SU-DHL-6 (cell line): ENCODE measurements at regions not wholly inside any gene's neighbourhood (a gene's known extent, or its start where the extent isn't known, plus 50 kb on each side); places are given as distances from the start of the nearest gene placed in this dataset.

Experiments used
- H2AFZ ChIP-seq: fragments of 200-600 bp; sonication (generic); 2 replicates; pipeline ENCODE4 v1.6.1; 2014; ENCODE audit warnings: low read depth, mild to moderate bottlenecking, moderate library complexity, mixed read lengths, antibody characterized with exemption, low read length; ENCODE audit not compliant: severe bottlenecking
- H3F3A ChIP-seq: fragments of 200-600 bp; shearing (Covaris generic); 2 replicates; pipeline ENCODE4 v1.6.0; 2016; ENCODE audit warnings: antibody characterized with exemption, mild to moderate bottlenecking; ENCODE audit not compliant: insufficient read depth
- H3K27ac ChIP-seq: fragments of 200-600 bp; sonication (generic); 2 replicates; pipeline ENCODE4 v1.5.1; 2016; ENCODE audit warnings: low read depth, mild to moderate bottlenecking, low read length, moderate library complexity, mixed read lengths
- H3K27me3 ChIP-seq: fragments of 200-600 bp; sonication (generic), shearing (Covaris generic); 2 replicates; pipeline ENCODE4 v1.6.0; 2014; ENCODE audit warnings: mild to moderate bottlenecking, low read length
- H3K36me3 ChIP-seq: fragments of 200-600 bp; sonication (generic); 2 replicates; pipeline ENCODE4 v1.6.1; 2014; ENCODE audit warnings: mild to moderate bottlenecking, low read length, mixed read lengths
- H3K4me2 ChIP-seq: fragments of 300-600, 200-600 bp; shearing (Covaris generic), sonication (generic); 2 replicates; pipeline ENCODE4 v1.6.0; 2014; ENCODE audit warnings: low read length, low read depth, mild to moderate bottlenecking; ENCODE audit not compliant: poor library complexity, severe bottlenecking
- H3K4me3 ChIP-seq: fragments of 200-600 bp; sonication (generic); 2 replicates; pipeline ENCODE4 v1.5.1; 2014; ENCODE audit warnings: antibody characterized with exemption, low read length, mild to moderate bottlenecking, mixed read lengths; ENCODE audit not compliant: insufficient read depth, poor library complexity, severe bottlenecking
- H3K79me2 ChIP-seq: fragments of 200-600 bp; sonication (generic); 2 replicates; pipeline ENCODE4 v1.6.1; 2014; ENCODE audit warnings: mild to moderate bottlenecking, low read length, moderate library complexity; ENCODE audit not compliant: insufficient read depth
- H3K9ac ChIP-seq: fragments of 200-600 bp; sonication (generic); 2 replicates; pipeline ENCODE4 v1.7.0; 2014; ENCODE audit warnings: mild to moderate bottlenecking, low read length
- H3K9me2 ChIP-seq: fragments of 200-600 bp; sonication (generic); replicated peaks from 2 replicates; pipeline ENCODE4 v1.6.1; 2014; ENCODE audit warnings: low read length; ENCODE audit not compliant: insufficient read depth
- H3K9me3 ChIP-seq: fragments of 200-600 bp; sonication (generic); 2 replicates; pipeline ENCODE4 v1.6.1; 2014; ENCODE audit warnings: low read length, mixed read lengths; ENCODE audit not compliant: insufficient read depth
- H4K20me1 ChIP-seq: fragments of 200-600 bp; sonication (generic); 2 replicates; pipeline ENCODE4 v1.6.1; 2014; ENCODE audit warnings: low read depth, mild to moderate bottlenecking, antibody characterized with exemption, low read length, moderate library complexity, mixed read lengths
- EZH2phosphoT487 ChIP-seq: fragments of 200-600 bp; sonication (generic), shearing (Covaris generic); conservative IDR thresholded peaks from 2 replicates; pipeline ENCODE4 v1.6.1; 2018; ENCODE audit warnings: mild to moderate bottlenecking, antibody characterized with exemption, low read length, moderate library complexity, mixed read lengths
- TF ChIP-seq, protein P1 (sequence below): fragments of 200-600 bp; sonication (generic); IDR thresholded peaks from one replicate; pipeline ENCODE4 v1.5.1; 2017; ENCODE audit warnings: antibody characterized with exemption, mild to moderate bottlenecking, low read length, moderate library complexity; ENCODE audit not compliant: insufficient read depth, poor library complexity, severe bottlenecking

DNA sequence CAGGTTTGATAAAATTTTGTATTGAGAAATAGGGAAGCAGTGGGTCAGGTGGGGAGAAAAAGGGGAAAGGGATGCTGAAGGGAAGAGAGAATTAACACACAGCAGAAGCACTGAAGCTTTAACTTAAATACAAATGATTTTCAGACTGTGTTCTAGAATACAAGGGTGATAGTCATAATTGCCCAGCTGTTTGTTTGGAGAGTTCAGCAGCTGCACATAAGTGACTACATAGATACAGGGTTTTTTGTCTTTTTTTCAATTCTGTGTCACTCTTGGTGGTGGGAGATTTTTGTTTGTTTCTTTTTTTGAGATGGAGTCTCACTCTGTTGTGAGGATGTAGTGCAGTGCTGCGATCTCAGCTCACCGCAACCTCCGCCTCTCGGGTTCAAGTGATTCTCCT is 590.4 kb upstream of the SEMA6A start:
- H3K9me3 ChIP-seq = no peaks in the 10 kb centered on the region
- no peaks in the 10 kb centered on the region for H4K20me1 ChIP-seq
- H3K36me3 ChIP-seq = no peaks in the 10 kb centered on the region
- no peaks in the 10 kb centered on the region for H3K9me2 ChIP-seq
- H3K9ac ChIP-seq = no peak overlapping the region
- H3K4me3 ChIP-seq = no peak overlapping the region
- no peak overlapping the region for H3K4me2 ChIP-seq
- H3F3A ChIP-seq = no peaks in the 10 kb centered on the region
- TF ChIP-seq, protein P1, sequence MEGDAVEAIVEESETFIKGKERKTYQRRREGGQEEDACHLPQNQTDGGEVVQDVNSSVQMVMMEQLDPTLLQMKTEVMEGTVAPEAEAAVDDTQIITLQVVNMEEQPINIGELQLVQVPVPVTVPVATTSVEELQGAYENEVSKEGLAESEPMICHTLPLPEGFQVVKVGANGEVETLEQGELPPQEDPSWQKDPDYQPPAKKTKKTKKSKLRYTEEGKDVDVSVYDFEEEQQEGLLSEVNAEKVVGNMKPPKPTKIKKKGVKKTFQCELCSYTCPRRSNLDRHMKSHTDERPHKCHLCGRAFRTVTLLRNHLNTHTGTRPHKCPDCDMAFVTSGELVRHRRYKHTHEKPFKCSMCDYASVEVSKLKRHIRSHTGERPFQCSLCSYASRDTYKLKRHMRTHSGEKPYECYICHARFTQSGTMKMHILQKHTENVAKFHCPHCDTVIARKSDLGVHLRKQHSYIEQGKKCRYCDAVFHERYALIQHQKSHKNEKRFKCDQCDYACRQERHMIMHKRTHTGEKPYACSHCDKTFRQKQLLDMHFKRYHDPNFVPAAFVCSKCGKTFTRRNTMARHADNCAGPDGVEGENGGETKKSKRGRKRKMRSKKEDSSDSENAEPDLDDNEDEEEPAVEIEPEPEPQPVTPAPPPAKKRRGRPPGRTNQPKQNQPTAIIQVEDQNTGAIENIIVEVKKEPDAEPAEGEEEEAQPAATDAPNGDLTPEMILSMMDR = no peak
- no peak for TF ChIP-seq EZH2phosphoT487
- H3K27ac ChIP-seq = no peak overlapping the region
- H3K27me3 ChIP-seq = no peaks in the 10 kb centered on the region
- H3K79me2 ChIP-seq = no peaks in the 10 kb centered on the region
- no peak overlapping the region for H2AFZ ChIP-seq

DNA sequence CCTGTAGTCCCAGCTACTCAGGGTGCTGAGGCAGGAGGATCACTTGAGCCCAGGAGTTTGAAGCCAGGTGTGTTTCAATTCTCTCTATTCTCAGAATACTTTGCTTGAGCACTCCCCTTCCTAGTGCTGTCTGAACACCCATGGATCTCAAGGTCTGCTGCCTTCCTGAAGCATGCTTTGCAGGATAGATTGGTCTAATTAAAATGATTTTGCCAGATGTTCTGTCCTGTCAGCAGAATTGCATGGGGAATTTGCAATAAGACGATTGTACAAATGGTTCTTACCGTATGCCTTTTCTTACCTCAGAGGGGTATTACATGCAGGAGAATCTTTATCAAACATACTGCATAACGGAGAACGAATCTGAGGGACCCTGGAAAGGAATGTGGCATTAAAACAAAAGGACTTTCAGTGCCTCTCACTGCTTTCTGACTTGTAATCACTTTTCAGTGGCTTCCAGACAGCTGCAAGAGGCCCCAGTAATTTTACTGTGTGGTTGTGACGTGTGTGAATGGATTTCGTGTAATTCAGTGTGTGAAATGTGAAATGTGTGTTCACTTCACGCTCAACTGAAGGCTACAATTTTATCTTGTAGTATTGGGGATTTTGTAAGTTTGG is 587.2 kb upstream of the SEMA6A start:
- no peaks in the 10 kb centered on the region for H3K9me3 ChIP-seq
- no peak overlapping the region for H3K4me2 ChIP-seq
- TF ChIP-seq, protein P1 = no peak
- TF ChIP-seq EZH2phosphoT487 = no peak

DNA sequence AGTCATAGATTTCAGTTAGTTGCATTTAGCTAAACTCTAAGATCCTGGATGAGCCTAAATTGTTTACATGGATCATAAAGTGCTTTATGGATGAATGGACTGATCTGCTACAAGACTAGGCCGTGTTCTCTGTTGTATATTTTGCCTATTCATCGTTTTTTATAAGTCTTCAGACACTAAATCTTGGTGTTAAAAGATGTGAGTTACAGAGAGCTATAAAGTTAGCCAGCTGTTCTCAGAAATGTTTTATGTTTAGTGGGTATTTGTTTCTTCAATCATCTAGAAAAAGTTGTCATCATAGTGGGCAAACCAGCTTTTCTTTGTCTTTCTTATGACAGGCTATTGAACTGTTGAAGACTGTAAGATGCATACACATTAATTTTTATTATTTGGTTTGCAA is 585.8 kb upstream of the SEMA6A start:
- Histone ChIP-seq H3F3A (no peaks in the 10 kb centered on the region), H3K9me3 (no peaks in the 10 kb centered on the region), H3K9me2 (no peaks in the 10 kb centered on the region), H3K36me3 (no peaks in the 10 kb centered on the region), H3K9ac (no peak overlapping the region), H4K20me1 (no peaks in the 10 kb centered on the region), H3K4me2 (no peak overlapping the region), H3K4me3 (no peak overlapping the region), H2AFZ (no peak overlapping the region), H3K27ac (no peak overlapping the region), H3K79me2 (no peaks in the 10 kb centered on the region), H3K27me3 (no peaks in the 10 kb centered on the region)
- no peak for TF ChIP-seq EZH2phosphoT487
- TF ChIP-seq, protein P1 = no peak

More for the DNA sequence above, 587.2 kb upstream of the SEMA6A start:
- no peaks in the 10 kb centered on the region for H3K36me3 ChIP-seq
- no peaks in the 10 kb centered on the region for H3K9me2 ChIP-seq
- H3F3A ChIP-seq = no peaks in the 10 kb centered on the region
- no peak overlapping the region for H3K4me3 ChIP-seq
- H4K20me1 ChIP-seq = no peaks in the 10 kb centered on the region
- H3K27ac ChIP-seq = no peak overlapping the region
- no peaks in the 10 kb centered on the region for H3K27me3 ChIP-seq
- H3K79me2 ChIP-seq = no peaks in the 10 kb centered on the region
- H2AFZ ChIP-seq = no peak overlapping the region
- no peak overlapping the region for H3K9ac ChIP-seq
